ENCODE measurements at regions not wholly inside any gene's neighbourhood (a gene's known extent, or its start where the extent isn't known, plus 50 kb on each side); places are given as distances from the start of the nearest gene placed in this dataset.

DNA sequence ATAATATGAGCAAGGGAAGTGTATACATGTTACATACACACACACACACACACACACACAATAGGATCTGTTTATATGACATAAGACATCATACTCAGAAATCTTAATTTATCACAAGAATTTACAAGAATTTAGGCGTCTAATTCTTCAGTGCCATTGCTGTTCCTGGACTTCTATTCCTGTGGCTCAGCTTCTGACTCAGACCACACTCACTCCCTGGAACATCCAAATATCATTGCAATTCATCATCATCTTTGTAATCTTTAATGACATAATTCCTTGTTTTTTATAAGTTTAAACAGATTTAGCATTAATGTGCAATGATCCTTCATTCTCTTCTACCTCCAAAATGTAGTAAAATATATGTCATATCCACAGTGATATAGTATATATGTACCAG, 544.2 kb downstream of the FOXG1 start:
- no peak overlapping the region for H3K27ac ChIP-seq (ENCODE audit: extremely low read depth, low read depth, low read length)
- H3K9me3 ChIP-seq (ENCODE audit: control insufficient read depth, insufficient read depth, low read depth, low read length), result no peaks in the 10 kb centered on the region
- H3K4me1 ChIP-seq (ENCODE audit: control insufficient read depth, insufficient read depth, low read length), result no peaks in the 10 kb centered on the region
- ChIA-PET POLR2A (no interaction called here), CTCF (no interaction called here)
- no peak overlapping the region for H3K4me3 ChIP-seq (ENCODE audit: low read depth, low read length)
- H3K36me3 ChIP-seq (ENCODE audit: control insufficient read depth in 2 of 2, insufficient read depth in 1 of 2, low read length in 2 of 2), result no peaks in the 10 kb centered on the region
- no peak for TF ChIP-seq ZNF274 (IDR thresholded peaks at IDR 0.05; ENCODE audit: low read length)
- no peak for TF ChIP-seq ZNF274 (tag by site-specific recombination; IDR thresholded peaks at IDR 0.05; ENCODE audit: borderline replicate concordance)

DNA sequence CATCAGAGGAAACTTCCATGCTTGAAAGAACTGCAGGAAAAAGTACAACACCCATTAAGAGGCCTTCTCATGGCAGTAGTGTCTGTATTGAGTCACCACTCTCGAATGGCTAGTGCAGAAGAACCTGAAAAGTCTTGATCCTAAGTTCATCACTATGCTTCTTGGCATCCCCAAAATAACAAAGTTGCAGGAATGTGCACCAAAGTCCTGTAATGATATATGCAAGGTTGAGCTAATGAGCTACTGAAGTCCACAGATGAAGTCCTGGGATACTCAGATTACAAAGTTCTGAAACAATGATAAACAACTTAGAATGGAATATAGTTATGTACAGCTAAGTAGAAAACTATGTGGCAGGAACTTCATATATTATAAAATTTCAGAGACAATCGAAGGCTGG, 545.4 kb downstream of the FOXG1 start:
- Histone ChIP-seq H3K27ac (ENCODE audit: extremely low read depth, low read depth, low read length) (no peak overlapping the region), H3K4me1 (ENCODE audit: control insufficient read depth, insufficient read depth, low read length) (no peaks in the 10 kb centered on the region), H3K9me3 (ENCODE audit: control insufficient read depth, insufficient read depth, low read depth, low read length) (no peaks in the 10 kb centered on the region), H3K36me3 (ENCODE audit: control insufficient read depth in 2 of 2, insufficient read depth in 1 of 2, low read length in 2 of 2) (no peaks in the 10 kb centered on the region), H3K4me3 (ENCODE audit: low read depth, low read length) (no peak overlapping the region)
- TF ChIP-seq, protein P1, sequence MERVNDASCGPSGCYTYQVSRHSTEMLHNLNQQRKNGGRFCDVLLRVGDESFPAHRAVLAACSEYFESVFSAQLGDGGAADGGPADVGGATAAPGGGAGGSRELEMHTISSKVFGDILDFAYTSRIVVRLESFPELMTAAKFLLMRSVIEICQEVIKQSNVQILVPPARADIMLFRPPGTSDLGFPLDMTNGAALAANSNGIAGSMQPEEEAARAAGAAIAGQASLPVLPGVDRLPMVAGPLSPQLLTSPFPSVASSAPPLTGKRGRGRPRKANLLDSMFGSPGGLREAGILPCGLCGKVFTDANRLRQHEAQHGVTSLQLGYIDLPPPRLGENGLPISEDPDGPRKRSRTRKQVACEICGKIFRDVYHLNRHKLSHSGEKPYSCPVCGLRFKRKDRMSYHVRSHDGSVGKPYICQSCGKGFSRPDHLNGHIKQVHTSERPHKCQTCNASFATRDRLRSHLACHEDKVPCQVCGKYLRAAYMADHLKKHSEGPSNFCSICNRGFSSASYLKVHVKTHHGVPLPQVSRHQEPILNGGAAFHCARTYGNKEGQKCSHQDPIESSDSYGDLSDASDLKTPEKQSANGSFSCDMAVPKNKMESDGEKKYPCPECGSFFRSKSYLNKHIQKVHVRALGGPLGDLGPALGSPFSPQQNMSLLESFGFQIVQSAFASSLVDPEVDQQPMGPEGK (tag by site-specific recombination; IDR thresholded peaks at IDR 0.05), result no peak
- TF ChIP-seq, protein P2, sequence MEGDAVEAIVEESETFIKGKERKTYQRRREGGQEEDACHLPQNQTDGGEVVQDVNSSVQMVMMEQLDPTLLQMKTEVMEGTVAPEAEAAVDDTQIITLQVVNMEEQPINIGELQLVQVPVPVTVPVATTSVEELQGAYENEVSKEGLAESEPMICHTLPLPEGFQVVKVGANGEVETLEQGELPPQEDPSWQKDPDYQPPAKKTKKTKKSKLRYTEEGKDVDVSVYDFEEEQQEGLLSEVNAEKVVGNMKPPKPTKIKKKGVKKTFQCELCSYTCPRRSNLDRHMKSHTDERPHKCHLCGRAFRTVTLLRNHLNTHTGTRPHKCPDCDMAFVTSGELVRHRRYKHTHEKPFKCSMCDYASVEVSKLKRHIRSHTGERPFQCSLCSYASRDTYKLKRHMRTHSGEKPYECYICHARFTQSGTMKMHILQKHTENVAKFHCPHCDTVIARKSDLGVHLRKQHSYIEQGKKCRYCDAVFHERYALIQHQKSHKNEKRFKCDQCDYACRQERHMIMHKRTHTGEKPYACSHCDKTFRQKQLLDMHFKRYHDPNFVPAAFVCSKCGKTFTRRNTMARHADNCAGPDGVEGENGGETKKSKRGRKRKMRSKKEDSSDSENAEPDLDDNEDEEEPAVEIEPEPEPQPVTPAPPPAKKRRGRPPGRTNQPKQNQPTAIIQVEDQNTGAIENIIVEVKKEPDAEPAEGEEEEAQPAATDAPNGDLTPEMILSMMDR (tag by site-specific recombination; IDR thresholded peaks at IDR 0.05), result no peak
- TF ChIP-seq, protein P3, sequence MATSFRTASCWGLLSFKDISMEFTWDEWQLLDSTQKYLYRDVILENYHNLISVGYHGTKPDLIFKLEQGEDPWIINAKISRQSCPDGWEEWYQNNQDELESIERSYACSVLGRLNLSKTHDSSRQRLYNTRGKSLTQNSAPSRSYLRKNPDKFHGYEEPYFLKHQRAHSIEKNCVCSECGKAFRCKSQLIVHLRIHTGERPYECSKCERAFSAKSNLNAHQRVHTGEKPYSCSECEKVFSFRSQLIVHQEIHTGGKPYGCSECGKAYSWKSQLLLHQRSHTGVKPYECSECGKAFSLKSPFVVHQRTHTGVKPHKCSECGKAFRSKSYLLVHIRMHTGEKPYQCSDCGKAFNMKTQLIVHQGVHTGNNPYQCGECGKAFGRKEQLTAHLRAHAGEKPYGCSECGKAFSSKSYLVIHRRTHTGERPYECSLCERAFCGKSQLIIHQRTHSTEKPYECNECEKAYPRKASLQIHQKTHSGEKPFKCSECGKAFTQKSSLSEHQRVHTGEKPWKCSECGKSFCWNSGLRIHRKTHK (tag by site-specific recombination; IDR thresholded peaks at IDR 0.05), result no peak
- TF ChIP-seq ZFP69B (tag by site-specific recombination; IDR thresholded peaks at IDR 0.05), result no peak
- no peak for TF ChIP-seq ZNF558 (tag by site-specific recombination; IDR thresholded peaks at IDR 0.05)
- ChIA-PET CTCF (interaction anchor here (0.6 kb wide), 1 partner anchor 11 kb away, joined by 3 read pairs; no protein-coding TSS in a partner anchor), POLR2A (no interaction called here)

DNA sequence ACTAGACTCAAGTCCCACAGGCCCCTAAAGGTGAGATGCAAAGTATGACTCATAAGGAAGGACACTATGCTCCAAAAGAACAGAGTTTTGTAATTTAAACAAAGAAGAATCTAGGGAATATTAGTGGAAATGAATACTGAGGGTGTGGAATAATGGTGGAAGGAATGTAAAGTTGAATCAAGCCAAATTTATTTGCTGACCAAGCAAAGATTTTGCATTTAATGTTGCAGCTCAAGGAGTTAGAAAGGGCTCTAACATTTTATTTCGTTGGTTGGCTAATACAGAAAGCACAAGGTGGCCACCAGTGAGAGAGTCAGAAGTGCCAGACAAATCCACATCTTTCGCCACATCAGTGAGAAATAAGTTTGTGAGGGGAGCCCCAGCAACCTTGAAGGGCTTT, 550.3 kb downstream of the FOXG1 start:
- Histone ChIP-seq H3K4me3 (ENCODE audit: low read depth, low read length) (no peak overlapping the region), H3K36me3 (ENCODE audit: control insufficient read depth in 2 of 2, insufficient read depth in 1 of 2, low read length in 2 of 2) (no peaks in the 10 kb centered on the region), H3K4me1 (ENCODE audit: control insufficient read depth, insufficient read depth, low read length) (no peaks in the 10 kb centered on the region), H3K9me3 (ENCODE audit: control insufficient read depth, insufficient read depth, low read depth, low read length) (no peaks in the 10 kb centered on the region), H3K27ac (ENCODE audit: extremely low read depth, low read depth, low read length) (no peak overlapping the region)
- ChIA-PET CTCF (no interaction called here), POLR2A (no interaction called here)
- TF ChIP-seq ZBTB7A (tag by site-specific recombination; IDR thresholded peaks at IDR 0.05; ENCODE audit: low read depth), result no peak
- TF ChIP-seq, protein P4, sequence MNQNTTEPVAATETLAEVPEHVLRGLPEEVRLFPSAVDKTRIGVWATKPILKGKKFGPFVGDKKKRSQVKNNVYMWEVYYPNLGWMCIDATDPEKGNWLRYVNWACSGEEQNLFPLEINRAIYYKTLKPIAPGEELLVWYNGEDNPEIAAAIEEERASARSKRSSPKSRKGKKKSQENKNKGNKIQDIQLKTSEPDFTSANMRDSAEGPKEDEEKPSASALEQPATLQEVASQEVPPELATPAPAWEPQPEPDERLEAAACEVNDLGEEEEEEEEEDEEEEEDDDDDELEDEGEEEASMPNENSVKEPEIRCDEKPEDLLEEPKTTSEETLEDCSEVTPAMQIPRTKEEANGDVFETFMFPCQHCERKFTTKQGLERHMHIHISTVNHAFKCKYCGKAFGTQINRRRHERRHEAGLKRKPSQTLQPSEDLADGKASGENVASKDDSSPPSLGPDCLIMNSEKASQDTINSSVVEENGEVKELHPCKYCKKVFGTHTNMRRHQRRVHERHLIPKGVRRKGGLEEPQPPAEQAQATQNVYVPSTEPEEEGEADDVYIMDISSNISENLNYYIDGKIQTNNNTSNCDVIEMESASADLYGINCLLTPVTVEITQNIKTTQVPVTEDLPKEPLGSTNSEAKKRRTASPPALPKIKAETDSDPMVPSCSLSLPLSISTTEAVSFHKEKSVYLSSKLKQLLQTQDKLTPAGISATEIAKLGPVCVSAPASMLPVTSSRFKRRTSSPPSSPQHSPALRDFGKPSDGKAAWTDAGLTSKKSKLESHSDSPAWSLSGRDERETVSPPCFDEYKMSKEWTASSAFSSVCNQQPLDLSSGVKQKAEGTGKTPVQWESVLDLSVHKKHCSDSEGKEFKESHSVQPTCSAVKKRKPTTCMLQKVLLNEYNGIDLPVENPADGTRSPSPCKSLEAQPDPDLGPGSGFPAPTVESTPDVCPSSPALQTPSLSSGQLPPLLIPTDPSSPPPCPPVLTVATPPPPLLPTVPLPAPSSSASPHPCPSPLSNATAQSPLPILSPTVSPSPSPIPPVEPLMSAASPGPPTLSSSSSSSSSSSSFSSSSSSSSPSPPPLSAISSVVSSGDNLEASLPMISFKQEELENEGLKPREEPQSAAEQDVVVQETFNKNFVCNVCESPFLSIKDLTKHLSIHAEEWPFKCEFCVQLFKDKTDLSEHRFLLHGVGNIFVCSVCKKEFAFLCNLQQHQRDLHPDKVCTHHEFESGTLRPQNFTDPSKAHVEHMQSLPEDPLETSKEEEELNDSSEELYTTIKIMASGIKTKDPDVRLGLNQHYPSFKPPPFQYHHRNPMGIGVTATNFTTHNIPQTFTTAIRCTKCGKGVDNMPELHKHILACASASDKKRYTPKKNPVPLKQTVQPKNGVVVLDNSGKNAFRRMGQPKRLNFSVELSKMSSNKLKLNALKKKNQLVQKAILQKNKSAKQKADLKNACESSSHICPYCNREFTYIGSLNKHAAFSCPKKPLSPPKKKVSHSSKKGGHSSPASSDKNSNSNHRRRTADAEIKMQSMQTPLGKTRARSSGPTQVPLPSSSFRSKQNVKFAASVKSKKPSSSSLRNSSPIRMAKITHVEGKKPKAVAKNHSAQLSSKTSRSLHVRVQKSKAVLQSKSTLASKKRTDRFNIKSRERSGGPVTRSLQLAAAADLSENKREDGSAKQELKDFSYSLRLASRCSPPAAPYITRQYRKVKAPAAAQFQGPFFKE (tag by site-specific recombination; IDR thresholded peaks at IDR 0.05; ENCODE audit: borderline replicate concordance), result no peak
- TF ChIP-seq MZF1 (tag by site-specific recombination; IDR thresholded peaks at IDR 0.05; ENCODE audit: borderline replicate concordance), result no peak
- no peak for TF ChIP-seq RBAK (tag by site-specific recombination; IDR thresholded peaks at IDR 0.05)
- no peak for TF ChIP-seq ZFP37 (tag by site-specific recombination; IDR thresholded peaks at IDR 0.05)
- TF ChIP-seq ZNF624 (tag by site-specific recombination; IDR thresholded peaks at IDR 0.05), result no peak
- TF ChIP-seq, protein P5, sequence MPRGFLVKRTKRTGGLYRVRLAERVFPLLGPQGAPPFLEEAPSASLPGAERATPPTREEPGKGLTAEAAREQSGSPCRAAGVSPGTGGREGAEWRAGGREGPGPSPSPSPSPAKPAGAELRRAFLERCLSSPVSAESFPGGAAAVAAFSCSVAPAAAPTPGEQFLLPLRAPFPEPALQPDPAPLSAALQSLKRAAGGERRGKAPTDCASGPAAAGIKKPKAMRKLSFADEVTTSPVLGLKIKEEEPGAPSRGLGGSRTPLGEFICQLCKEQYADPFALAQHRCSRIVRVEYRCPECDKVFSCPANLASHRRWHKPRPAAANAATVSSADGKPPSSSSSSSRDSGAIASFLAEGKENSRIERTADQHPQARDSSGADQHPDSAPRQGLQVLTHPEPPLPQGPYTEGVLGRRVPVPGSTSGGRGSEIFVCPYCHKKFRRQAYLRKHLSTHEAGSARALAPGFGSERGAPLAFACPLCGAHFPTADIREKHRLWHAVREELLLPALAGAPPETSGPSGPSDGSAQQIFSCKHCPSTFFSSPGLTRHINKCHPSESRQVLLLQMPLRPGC (tag by site-specific recombination; IDR thresholded peaks at IDR 0.05), result no peak
- TF ChIP-seq, protein P6, sequence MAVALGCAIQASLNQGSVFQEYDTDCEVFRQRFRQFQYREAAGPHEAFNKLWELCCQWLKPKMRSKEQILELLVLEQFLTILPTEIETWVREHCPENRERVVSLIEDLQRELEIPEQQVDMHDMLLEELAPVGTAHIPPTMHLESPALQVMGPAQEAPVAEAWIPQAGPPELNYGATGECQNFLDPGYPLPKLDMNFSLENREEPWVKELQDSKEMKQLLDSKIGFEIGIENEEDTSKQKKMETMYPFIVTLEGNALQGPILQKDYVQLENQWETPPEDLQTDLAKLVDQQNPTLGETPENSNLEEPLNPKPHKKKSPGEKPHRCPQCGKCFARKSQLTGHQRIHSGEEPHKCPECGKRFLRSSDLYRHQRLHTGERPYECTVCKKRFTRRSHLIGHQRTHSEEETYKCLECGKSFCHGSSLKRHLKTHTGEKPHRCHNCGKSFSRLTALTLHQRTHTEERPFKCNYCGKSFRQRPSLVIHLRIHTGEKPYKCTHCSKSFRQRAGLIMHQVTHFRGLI (tag by site-specific recombination; IDR thresholded peaks at IDR 0.05), result no peak
- no peak for TF ChIP-seq ZNF76 (tag by site-specific recombination; IDR thresholded peaks at IDR 0.05; ENCODE audit: borderline replicate concordance, low read depth)
- TF ChIP-seq ZNF24 (tag by site-specific recombination; IDR thresholded peaks at IDR 0.05), result no peak
